Breast epithelium (tissue), 4 donors: ENCODE measurements at regions not wholly inside any gene's neighbourhood (a gene's known extent, or its start where the extent isn't known, plus 50 kb on each side); places are given as distances from the start of the nearest gene placed in this dataset.
"Not testable (repeated sequence)": the region's sequence is repeated elsewhere in the genome, so short reads cannot be mapped to it uniquely, and the experiment has no call there.

Source experiments
- DNase-seq, 2 donors: peaks; one replicate each; pipeline ENCODE4 v3.0.0-alpha.2; 2019; ENCODE audit warnings: low spot score in 2 of 2
- H3K27ac ChIP-seq, 2 donors: fragments of 200-600 bp; sonication (generic) in 1 of 2; one replicate each; pipeline ENCODE4 v1.5.1; 2016 to 2019; ENCODE audit warnings: mild to moderate bottlenecking in 1 of 2
- H3K27me3 ChIP-seq, 2 donors: fragments of 200-600 bp; sonication (generic) in 1 of 2; one replicate each; pipeline versions ENCODE4 v1.5.1 to v1.6.0; 2017 to 2019; ENCODE audit warnings: control low read depth in 1 of 2, mild to moderate bottlenecking in 1 of 2
- H3K36me3 ChIP-seq: fragments of 200-600 bp; one replicate; pipeline ENCODE4 v1.5.1; 2019
- H3K4me1 ChIP-seq, 2 donors: fragments of 200-600 bp; sonication (generic); one replicate each; pipeline ENCODE4 v1.5.1; 2016 to 2019; ENCODE audit warnings: control low read depth in 1 of 2
- H3K4me3 ChIP-seq, 3 donors: fragments of 200-600 bp; sonication (generic); 1 replicate in 2 of 3; 2 replicates in 1 of 3; pipeline ENCODE4 v1.5.1; 2016 to 2019; ENCODE audit warnings: mild to moderate bottlenecking in 3 of 3, moderate library complexity in 2 of 3
- H3K9me3 ChIP-seq, 2 donors: fragments of 200-600 bp; sonication (generic) in 1 of 2; one replicate each; pipeline ENCODE4 v1.5.1; 2016 to 2019; ENCODE audit warnings: control low read depth in 1 of 2
- POLR2A ChIP-seq: fragments of 450-650 bp; IDR thresholded peaks from one replicate; pipeline ENCODE4 v1.6.1; 2016; ENCODE audit warnings: antibody characterized with exemption, mild to moderate bottlenecking, moderate library complexity
- POLR2AphosphoS5 ChIP-seq, 3 donors: sonication (generic); formaldehyde crosslinking; IDR thresholded peaks; one replicate each; pipeline ENCODE4 v1.6.1; 2017; ENCODE audit warnings: antibody characterized with exemption in 3 of 3
- intact Hi-C: fragments of 100-400 bp; cut with DNase I; formaldehyde crosslinking; loops from one replicate; pipeline ENCODE4 v1.15.1; 2023; ENCODE audit warnings: low total_unique reads
- TF ChIP-seq, protein P1 (sequence below), 3 donors: fragments of 450-650 bp; IDR thresholded peaks; one replicate each; pipeline ENCODE4 v1.5.1; 2016 to 2017; ENCODE audit warnings: antibody characterized with exemption in 3 of 3, mild to moderate bottlenecking in 3 of 3, moderate library complexity in 3 of 3

DNA sequence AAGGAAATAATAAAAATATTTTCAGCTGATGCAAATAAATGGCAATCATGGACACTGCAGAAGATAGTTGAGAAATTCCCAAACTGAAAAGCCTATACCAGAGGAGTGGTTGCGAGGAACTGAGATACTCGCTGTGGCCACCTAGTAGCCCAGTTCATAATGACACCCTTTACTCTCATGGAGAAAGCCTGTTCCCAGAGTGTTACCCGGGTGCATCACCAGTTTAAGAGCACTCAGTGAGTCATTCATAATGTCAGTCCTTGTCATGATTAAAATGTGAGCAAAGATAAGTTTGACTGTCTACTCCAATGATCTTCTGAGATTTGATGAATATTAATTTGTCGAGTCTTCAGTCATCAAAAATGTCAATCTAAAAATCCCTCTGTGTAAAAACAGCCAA, 138.4 kb upstream of the LRRC3B start:
- DNase-seq, result no peak
- Histone ChIP-seq H3K9me3 (no peaks in the 10 kb centered on the region), H3K4me1 (no peaks in the 10 kb centered on the region), H3K27me3 (no peaks in the 10 kb centered on the region), H3K4me3 (no peak overlapping the region), H3K27ac (no peak overlapping the region), H3K36me3 (no peaks in the 10 kb centered on the region)
- TF ChIP-seq POLR2A (no peak), POLR2AphosphoS5 (IDR thresholded peaks at IDR 0.05) (no peak)
- TF ChIP-seq, protein P1, sequence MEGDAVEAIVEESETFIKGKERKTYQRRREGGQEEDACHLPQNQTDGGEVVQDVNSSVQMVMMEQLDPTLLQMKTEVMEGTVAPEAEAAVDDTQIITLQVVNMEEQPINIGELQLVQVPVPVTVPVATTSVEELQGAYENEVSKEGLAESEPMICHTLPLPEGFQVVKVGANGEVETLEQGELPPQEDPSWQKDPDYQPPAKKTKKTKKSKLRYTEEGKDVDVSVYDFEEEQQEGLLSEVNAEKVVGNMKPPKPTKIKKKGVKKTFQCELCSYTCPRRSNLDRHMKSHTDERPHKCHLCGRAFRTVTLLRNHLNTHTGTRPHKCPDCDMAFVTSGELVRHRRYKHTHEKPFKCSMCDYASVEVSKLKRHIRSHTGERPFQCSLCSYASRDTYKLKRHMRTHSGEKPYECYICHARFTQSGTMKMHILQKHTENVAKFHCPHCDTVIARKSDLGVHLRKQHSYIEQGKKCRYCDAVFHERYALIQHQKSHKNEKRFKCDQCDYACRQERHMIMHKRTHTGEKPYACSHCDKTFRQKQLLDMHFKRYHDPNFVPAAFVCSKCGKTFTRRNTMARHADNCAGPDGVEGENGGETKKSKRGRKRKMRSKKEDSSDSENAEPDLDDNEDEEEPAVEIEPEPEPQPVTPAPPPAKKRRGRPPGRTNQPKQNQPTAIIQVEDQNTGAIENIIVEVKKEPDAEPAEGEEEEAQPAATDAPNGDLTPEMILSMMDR (IDR thresholded peaks at IDR 0.05), result no peak
- intact Hi-C loops, result no loop called here

DNA sequence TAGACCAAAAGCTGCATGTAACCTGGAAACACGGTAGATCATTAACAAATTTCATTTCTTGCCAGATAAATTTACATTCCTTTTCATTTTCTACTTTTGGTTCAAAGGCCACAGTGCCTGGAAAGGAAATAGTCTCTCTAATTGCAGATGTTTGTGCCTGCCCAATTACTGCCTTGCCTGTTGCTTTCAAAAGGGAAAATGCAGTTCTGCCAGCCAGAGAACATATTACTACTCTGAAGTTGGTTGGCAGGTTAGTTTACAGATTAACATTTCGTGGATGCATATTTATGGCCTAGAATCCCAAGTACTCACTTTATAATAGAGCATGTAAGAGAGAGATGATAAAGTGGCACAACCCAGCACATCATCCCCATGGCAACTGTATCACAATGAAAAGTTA, 124.3 kb upstream of the LRRC3B start:
- H3K9me3 ChIP-seq, result no peaks in the 10 kb centered on the region
- no peak overlapping the region for H3K27ac ChIP-seq
- intact Hi-C loops, result no loop called here
- H3K36me3 ChIP-seq, result no peaks in the 10 kb centered on the region
- H3K27me3 ChIP-seq, result no peaks in the 10 kb centered on the region
- H3K4me1 ChIP-seq, result no peaks in the 10 kb centered on the region
- no peak for TF ChIP-seq POLR2AphosphoS5 (IDR thresholded peaks at IDR 0.05)
- TF ChIP-seq, protein P1 (IDR thresholded peaks at IDR 0.05), result no peak
- no peak for TF ChIP-seq POLR2A
- H3K4me3 ChIP-seq, result no peak overlapping the region
- no peak for DNase-seq

DNA sequence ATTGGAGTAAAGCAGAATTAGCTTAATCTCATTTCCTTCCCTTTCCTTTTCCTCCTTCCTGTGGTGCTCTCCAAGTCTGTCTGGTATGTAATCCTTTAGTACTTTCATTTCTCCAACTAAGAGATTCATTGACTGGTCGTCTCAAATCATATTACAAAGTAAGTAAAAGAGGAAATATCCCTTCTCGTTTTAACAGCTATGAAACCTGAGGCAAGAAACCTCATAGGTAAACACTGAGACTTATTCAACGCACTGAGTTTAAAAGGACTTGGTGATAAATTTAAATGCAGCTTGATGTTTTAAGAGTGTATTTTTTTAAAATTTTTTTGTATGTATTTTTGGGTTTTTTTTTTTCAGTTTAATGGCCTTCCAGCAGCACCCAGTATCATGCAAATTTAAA, 117.2 kb upstream of the LRRC3B start:
- no peak overlapping the region for H3K27ac ChIP-seq
- H3K27me3 ChIP-seq, result no peaks in the 10 kb centered on the region
- intact Hi-C loops, result no loop called here
- no peaks in the 10 kb centered on the region for H3K9me3 ChIP-seq
- no peak for DNase-seq
- no peak overlapping the region for H3K4me3 ChIP-seq
- no peaks in the 10 kb centered on the region for H3K36me3 ChIP-seq
- TF ChIP-seq POLR2AphosphoS5 (IDR thresholded peaks at IDR 0.05), result no peak
- TF ChIP-seq, protein P1 (IDR thresholded peaks at IDR 0.05), result no peak
- no peak for TF ChIP-seq POLR2A
- no peaks in the 10 kb centered on the region for H3K4me1 ChIP-seq

DNA sequence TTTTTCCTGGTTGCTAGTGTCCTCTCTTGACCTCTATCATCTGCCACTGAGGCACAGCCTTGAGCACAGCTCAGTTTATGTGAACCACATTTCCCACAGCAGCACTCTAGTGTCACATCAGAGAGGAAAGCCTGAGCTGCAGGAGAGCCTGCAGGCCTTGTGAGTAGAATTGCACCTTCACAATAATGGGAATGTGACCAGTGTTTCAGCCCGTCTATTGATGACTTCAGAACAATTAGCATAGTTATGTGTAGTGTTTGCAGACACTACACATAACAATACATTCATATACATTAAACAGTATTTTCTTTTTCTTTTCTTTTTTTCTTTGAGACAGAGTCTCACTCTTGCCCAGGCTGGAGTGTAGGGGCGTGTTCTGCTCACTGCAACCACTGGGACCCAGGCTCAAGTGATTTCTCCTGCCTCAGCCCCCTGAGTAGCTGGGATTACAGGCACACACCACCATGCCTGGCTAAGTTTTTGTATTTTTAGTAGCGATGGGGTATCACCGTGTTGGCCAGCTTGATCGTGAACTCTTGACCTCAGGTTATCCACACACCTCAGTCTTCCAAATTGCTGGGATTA, 108.0 kb upstream of the LRRC3B start:
- H3K27ac ChIP-seq, H3K36me3 ChIP-seq, H3K9me3 ChIP-seq, H3K27me3 ChIP-seq, intact Hi-C loops, H3K4me3 ChIP-seq, DNase-seq, H3K4me1 ChIP-seq: not testable (repeated sequence)

DNA sequence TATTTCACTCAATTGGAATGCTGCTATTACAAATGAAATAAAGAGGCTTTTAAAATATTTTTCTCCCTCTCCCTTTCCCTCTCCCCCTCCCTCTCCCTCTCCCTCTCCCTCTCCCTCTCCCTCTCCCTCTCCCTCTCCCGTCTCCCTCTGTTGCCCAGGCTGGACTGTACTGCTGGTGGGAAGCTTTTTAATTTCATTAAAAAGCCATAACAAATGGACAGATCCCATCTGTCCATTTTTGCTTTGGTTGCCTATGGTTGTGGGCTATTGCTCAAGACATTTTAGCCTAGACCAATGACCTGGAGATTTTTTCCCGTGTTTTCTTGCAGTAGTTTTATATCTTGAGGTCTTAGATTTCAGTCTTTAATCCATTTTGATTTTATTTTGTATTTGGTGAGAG, 107.2 kb upstream of the LRRC3B start:
- Histone ChIP-seq H3K36me3 (no peaks in the 10 kb centered on the region), H3K27ac (no peak overlapping the region), H3K4me1 (no peaks in the 10 kb centered on the region), H3K27me3 (no peaks in the 10 kb centered on the region), H3K9me3 (peaks cover 0 to 6% of the 10 kb centered on the region in 2 donors), H3K4me3 (no peak overlapping the region)
- intact Hi-C loops, result no loop called here
- DNase-seq, result no peak
- TF ChIP-seq, protein P1 (IDR thresholded peaks at IDR 0.05), result no peak
- TF ChIP-seq POLR2AphosphoS5 (IDR thresholded peaks at IDR 0.05) (no peak), POLR2A (no peak)

DNA sequence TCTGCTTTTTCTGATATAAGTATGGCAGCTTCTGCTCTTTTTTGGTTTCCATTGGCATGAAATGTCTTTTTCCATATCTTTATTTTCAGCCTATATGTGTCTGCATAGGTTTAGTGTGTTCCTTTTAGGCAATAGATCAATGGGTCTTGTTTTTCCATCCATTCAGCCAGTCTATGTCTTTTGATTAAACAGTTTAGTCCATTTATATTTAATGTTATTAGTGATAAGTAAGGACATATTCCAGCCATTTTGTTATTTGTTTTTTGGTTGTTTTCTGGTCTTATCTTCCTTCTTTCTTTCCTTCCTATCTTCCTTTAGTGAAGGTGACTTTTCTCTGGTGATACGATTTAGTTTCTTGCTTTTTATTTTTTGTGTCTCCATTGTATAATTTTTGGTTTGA, 101.3 kb upstream of the LRRC3B start:
- peaks cover 6 to 35% of the 10 kb centered on the region in 2 donors for H3K9me3 ChIP-seq
- no peak for DNase-seq
- no peak overlapping the region for H3K4me3 ChIP-seq
- H3K27ac ChIP-seq, result no peak overlapping the region
- no peaks in the 10 kb centered on the region for H3K36me3 ChIP-seq
- no peak for TF ChIP-seq POLR2A
- TF ChIP-seq, protein P1 (IDR thresholded peaks at IDR 0.05), result no peak
- no peak for TF ChIP-seq POLR2AphosphoS5 (IDR thresholded peaks at IDR 0.05)
- H3K27me3 ChIP-seq, result no peaks in the 10 kb centered on the region
- H3K4me1 ChIP-seq, result no peaks in the 10 kb centered on the region
- intact Hi-C loops, result no loop called here
